NCI-H226 (cell line): ENCODE measurements at regions not wholly inside any gene's neighbourhood (a gene's known extent, or its start where the extent isn't known, plus 50 kb on each side); places are given as distances from the start of the nearest gene placed in this dataset.
"Not testable (repeated sequence)": the region's sequence is repeated elsewhere in the genome, so short reads cannot be mapped to it uniquely, and the experiment has no call there.

Experiments
- DNase-seq: peaks from one replicate; pipeline ENCODE4 v3.0.0-alpha.2; 2015

DNA sequence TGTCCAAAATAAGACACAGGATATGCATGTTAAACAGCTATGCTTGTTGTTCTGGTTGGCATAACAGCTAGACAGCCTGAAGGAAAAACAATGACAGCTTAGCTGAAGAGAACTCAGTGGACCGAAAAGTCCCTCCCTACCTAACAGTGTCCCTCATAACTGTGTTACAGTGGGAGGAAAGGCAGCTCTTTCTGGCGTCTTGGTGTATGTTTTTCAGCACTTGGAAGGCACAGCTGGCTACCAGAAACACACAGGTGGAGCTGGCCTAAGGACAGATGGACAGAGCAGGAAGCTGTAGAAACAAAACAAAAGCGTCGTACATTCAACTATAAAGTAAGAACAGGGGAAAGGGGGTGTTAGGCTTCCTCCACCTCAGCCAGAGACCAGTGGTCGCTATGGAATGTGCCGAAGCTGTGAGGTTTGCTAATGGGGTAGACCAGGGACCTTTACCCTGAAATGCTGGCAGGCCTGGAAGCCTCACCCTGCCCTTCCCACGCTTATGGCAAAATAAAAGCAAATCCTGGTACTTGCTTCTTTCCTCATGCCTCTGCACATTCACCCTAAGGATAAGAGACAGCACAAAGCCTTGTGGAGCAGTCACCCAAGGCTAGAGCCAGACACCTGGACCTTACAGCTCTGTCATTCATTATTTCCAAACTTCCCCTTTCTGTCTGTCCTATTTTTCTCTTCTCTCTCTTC is 103.5 kb upstream of the TRIB2 start:
- no peak for DNase-seq

- DNase-seq, result no peak
Observed at GRCh38 chr2:12615509-12615908, 101.2 kb upstream of the TRIB2 start.

- DNase-seq, result no peak
Observed at GRCh38 chr2:12616456-12617156, 100.1 kb upstream of the TRIB2 start.

DNA sequence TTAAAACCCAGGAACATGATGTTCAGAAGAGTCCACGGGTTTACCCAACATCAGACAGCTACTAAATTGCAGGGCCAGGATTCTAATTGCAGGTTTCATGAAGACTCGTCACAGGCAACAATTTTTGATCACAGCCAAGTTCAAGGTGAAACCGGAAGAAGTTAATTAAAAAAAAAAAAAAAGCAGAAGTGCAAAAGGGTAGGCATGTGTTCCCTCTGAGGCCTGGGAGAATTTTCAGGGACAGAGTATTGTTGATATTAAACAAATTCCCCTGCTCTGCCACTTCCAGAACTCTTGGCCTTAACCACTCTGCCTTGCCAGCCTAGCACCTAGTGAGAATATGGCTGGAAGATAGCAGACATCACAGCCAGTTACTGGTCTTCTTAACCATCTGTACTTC is 99.4 kb upstream of the TRIB2 start:
- DNase-seq, result no peak

GRCh38 chr2:12617853-12618252 is 98.9 kb upstream of the TRIB2 start:
- no peak for DNase-seq

DNA sequence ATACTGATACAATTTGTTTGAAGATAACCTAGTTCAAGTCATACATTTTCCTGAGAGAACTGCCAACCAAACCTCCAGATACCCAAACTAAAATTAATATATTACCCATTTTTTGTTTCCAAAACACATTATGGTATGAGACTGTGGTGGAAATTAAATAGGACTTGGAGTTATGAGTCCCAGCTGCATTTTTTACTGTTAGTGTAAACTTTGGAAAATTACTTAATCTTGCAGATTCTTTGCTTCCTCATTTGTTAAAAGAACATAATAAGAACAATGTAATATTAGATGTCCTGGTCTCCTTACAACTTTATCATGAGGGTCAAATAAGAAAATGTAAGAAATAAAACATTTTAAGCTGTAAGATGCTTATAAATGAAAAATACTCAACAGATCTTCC is 98.2 kb upstream of the TRIB2 start:
- no peak for DNase-seq

DNA sequence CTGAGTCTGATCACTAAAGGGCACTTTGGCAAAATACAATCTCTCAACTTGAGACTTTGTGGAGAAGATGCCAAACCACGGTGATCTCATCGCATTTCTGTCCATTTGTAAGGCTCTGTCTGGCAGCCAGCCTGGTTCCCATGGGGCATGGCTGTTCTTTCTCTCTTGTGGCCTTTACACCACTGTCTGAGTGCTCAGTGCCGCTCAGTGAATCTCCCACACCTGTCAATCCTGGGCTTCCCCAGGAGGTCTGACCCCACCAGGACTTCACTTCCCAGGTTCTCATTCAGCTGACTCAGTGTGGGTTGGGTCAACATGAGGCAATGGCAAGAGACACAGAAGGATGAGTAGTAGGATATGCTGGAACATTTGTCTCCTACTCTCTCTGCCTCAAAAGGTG is 96.8 kb upstream of the TRIB2 start:
- peak; percentile 87 for DNase-seq

GRCh38 chr2:12620759-12621158 is 96.0 kb upstream of the TRIB2 start:
- DNase-seq, result no peak

DNA sequence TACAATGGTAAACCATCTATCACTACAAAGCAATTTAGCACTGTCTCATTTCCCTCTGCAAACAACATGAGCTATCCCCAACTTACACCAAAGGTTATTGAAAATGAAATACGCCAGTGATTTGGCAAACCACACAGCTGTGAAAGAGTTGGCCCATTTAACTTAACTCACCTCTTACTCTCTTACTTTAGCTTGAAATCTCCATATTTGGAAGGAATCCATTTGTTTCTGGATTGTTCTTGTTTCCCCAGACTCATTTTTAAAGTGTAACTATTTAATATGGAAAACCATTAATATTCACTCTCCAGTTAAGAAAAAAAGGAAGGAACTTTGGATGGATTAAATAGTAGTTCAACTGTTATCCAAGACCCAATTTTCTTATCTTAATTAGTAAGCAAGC is 93.7 kb upstream of the TRIB2 start:
- no peak for DNase-seq

- no peak for DNase-seq
Observed at GRCh38 chr2:12624384-12624783, 92.4 kb upstream of the TRIB2 start.

DNA sequence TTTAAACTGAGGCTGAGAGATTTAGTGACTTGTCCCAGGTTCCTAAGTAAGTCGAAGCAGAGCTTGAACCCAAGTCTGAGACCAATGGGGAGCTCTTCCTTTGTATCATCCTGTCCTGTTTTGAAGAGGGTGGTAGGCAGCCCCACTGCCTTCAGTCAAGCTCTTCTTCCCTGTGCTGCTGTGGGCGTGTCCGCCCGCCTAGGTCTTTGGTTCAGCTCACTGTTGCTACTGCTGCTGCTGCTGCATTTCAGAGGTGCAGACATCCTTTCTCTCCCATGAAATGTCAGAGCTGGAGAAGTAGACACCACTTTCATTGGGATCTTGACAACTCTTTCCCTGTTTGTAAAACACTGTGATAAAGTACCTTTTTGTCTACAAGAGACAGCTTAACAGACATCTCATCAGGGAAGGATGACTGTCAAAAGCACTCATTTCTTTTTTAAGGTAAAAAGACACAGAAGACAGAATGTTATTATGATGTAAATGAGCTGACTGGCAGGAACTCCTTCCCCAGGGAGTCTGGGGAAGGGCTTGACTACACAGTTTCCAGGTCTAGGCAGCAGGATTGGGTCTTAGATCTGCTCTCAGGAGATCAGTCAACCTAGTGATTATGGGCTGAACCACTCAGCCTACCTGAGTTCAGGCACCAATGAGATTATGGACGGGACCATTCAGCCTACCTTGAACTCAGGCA is 91.7 kb upstream of the TRIB2 start:
- no peak for DNase-seq

- DNase-seq, result not testable (repeated sequence)
Observed at GRCh38 chr2:12628541-12628940, 88.2 kb upstream of the TRIB2 start.

GRCh38 chr2:12636837-12637581 is 79.7 kb upstream of the TRIB2 start:
- DNase-seq, result no peak

DNA sequence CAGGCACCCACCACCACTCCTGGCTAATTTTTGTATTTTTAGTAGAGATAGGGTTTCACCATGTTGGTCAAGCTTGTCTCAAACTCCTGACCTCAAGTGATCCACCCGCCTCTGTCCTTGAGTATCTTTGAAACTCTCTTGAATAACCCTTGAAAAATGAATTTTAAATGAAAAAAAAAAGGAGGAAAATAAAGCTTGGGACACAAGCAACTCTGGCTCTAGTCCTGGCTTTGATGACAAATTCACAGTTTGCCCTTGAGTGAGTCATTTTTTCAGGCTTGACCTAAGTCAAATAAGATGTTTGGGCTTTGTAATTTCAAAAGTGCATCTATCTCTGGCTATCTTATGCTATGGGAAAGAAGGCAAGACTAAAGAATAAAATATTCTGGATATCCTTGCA is 79.0 kb upstream of the TRIB2 start:
- no peak for DNase-seq

DNA sequence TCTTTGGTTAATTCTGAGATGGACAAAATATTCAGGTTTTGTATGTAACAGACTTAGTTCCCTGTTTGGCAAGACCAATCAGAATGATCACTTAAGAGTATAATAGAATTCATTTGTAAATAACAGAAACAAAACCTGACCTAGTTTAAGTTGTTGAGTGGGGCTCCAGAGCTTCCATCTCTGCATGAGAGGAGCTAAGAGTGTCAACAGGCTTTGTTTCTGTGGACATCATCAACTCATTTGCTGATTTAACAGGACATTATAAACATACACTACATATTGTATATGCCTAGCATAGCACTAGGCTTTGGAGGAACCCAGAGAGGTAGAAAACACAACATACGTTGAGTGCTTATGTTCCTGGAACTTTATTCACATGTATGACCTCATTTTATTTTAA is 75.3 kb upstream of the TRIB2 start:
- DNase-seq, result no peak

DNA sequence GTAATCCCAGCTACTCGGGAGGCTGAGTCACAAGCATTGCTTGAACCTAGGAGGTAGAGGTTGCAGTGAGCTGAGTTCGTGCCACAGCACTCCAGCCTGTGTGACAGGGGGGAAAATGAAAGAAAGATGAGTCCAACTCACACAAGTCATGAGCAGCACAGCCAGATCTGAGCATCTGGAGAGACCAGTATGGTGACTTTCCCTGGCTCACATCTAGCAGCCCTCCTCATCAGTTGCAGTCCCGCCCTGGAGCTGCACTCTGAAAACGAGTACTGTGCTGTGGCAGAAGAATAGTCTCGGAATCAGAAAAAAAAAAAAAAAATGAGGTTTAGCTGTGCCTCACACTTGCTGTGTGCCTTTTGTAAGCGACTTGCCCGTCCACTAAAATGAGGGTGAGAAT is 74.4 kb upstream of the TRIB2 start:
- no peak for DNase-seq

- no peak for DNase-seq
Observed at GRCh38 chr2:12642859-12643258, 73.9 kb upstream of the TRIB2 start.

DNA sequence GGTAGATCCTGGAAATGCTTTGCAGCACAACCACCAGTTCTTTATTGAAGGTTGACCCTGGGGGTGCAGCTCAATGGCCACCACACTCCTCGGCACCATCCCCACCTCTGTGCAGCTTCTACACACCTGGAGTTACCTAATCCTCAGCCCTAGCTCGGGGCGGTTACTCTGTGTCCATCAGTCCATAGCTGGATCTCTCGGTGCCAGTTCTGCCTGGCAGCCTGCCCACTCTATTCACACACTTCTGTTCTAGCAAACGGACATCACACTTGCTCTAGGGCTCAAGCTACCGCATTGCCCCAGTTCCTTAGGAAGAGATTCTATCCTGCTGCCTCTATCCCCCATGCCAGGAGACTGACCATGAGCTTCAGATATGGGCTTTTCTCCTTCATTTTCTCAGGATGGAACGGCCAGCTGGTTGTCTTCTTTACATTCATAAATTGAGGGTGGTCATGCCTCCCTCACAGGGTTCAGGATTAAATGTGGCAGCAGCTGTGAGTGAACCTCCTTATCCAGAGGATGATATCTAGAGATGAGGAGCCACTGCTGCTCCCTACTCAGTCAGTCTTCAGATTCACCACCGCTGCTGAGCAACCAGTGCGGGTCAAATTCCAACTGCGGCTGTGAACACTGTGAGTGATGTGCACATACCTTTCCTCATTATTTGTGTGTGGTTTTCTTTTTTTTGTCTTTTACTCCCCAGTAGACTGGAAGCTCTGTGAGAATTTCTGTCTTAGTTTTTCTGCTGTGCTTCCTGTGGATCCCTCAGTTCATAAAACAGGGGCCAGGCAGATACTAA is 66.9 kb upstream of the TRIB2 start:
- no peak for DNase-seq

DNA sequence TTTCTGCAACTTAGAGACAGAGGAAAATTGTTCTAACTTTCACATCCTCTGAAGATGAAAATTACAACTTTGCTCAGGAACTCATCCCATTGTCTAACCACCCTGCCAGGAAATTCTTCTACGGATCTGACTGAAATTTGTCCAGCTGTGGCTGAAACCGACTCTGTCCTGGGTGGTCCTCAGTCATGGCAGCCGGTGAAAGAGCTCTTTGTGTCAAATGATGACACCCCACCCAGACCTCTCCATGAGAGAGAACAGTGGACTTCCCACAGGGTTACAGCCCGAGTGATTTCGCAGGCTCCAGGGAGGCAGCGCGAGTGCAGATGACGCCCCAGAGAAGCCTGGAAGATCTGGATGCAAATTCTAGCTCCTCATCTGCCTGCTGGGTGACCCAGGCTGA is 65.1 kb upstream of the TRIB2 start:
- no peak for DNase-seq

GRCh38 chr2:12652723-12653122 is 64.0 kb upstream of the TRIB2 start:
- DNase-seq, result no peak

DNA sequence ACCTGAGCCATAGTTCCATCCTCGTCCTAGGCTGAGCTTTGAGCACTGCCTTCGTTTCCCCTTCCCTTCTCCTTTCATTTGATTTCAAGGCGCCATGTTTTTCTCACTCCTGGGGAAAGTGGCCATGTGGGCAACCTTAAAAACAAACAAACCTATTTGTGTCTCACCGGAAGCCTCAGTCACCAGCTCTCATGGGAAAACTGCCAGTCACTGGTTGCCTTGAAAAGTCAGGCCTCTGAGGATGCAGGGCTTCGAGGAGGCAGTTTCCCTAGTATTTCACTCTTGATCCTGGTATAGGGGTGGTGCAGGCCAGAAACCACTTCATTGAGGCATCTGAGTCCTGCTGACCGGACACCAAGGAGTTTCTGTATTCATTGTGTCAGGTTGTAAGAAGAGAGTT is 59.2 kb upstream of the TRIB2 start:
- DNase-seq, result no peak

GRCh38 chr2:12658310-12658945 is 58.3 kb upstream of the TRIB2 start:
- DNase-seq, result no peak
